ENCODE measurements at regions not wholly inside any gene's neighbourhood (a gene's known extent, or its start where the extent isn't known, plus 50 kb on each side); places are given as distances from the start of the nearest gene placed in this dataset.

GRCh38 chr3:135514060-135514448 lies 451.5 kb upstream of the PPP2R3A start:
- Histone ChIP-seq H3K36me3 (ENCODE audit: insufficient read depth, low read length) (no peaks in the 10 kb centered on the region), H3K4me1 (ENCODE audit: insufficient read depth, low read length) (peaks cover 8% of the 10 kb centered on the region), H3K9ac (ENCODE audit: low read depth, low read length) (no peak overlapping the region), H3K9me3 (ENCODE audit: control insufficient read depth, insufficient read depth, low read length) (no peaks in the 10 kb centered on the region)

- Histone ChIP-seq H3K4me1 (ENCODE audit: insufficient read depth, low read length) (peaks cover 8% of the 10 kb centered on the region), H3K36me3 (ENCODE audit: insufficient read depth, low read length) (no peaks in the 10 kb centered on the region), H3K9me3 (ENCODE audit: control insufficient read depth, insufficient read depth, low read length) (no peaks in the 10 kb centered on the region), H3K9ac (ENCODE audit: low read depth, low read length) (no peak overlapping the region)
Measured at GRCh38 chr3:135516143-135516542, 449.4 kb upstream of the PPP2R3A start.

- H3K4me1 ChIP-seq (ENCODE audit: insufficient read depth, low read length): no peaks in the 10 kb centered on the region
- H3K9me3 ChIP-seq (ENCODE audit: control insufficient read depth, insufficient read depth, low read length): no peaks in the 10 kb centered on the region
- no peak overlapping the region for H3K9ac ChIP-seq (ENCODE audit: low read depth, low read length)
- H3K36me3 ChIP-seq (ENCODE audit: insufficient read depth, low read length): no peaks in the 10 kb centered on the region
Measured at GRCh38 chr3:135528413-135529015, 437.0 kb upstream of the PPP2R3A start.

GRCh38 chr3:135532021-135532420 lies 433.5 kb upstream of the PPP2R3A start:
- Histone ChIP-seq H3K9me3 (ENCODE audit: control insufficient read depth, insufficient read depth, low read length) (no peaks in the 10 kb centered on the region), H3K4me1 (ENCODE audit: insufficient read depth, low read length) (no peaks in the 10 kb centered on the region), H3K36me3 (ENCODE audit: insufficient read depth, low read length) (no peaks in the 10 kb centered on the region), H3K9ac (ENCODE audit: low read depth, low read length) (no peak overlapping the region)

GRCh38 chr3:135538123-135538522 lies 427.4 kb upstream of the PPP2R3A start:
- no peaks in the 10 kb centered on the region for H3K4me1 ChIP-seq (ENCODE audit: insufficient read depth, low read length)
- no peaks in the 10 kb centered on the region for H3K36me3 ChIP-seq (ENCODE audit: insufficient read depth, low read length)
- H3K9me3 ChIP-seq (ENCODE audit: control insufficient read depth, insufficient read depth, low read length): no peaks in the 10 kb centered on the region
- H3K9ac ChIP-seq (ENCODE audit: low read depth, low read length): no peak overlapping the region

GRCh38 chr3:135539351-135539750 lies 426.2 kb upstream of the PPP2R3A start:
- no peak overlapping the region for H3K9ac ChIP-seq (ENCODE audit: low read depth, low read length)
- no peaks in the 10 kb centered on the region for H3K4me1 ChIP-seq (ENCODE audit: insufficient read depth, low read length)
- H3K36me3 ChIP-seq (ENCODE audit: insufficient read depth, low read length): no peaks in the 10 kb centered on the region
- H3K9me3 ChIP-seq (ENCODE audit: control insufficient read depth, insufficient read depth, low read length): no peaks in the 10 kb centered on the region

GRCh38 chr3:135539854-135540253 lies 425.7 kb upstream of the PPP2R3A start:
- Histone ChIP-seq H3K36me3 (ENCODE audit: insufficient read depth, low read length) (no peaks in the 10 kb centered on the region), H3K9ac (ENCODE audit: low read depth, low read length) (no peak overlapping the region), H3K4me1 (ENCODE audit: insufficient read depth, low read length) (no peaks in the 10 kb centered on the region), H3K9me3 (ENCODE audit: control insufficient read depth, insufficient read depth, low read length) (no peaks in the 10 kb centered on the region)

GRCh38 chr3:135549928-135550494 lies 415.5 kb upstream of the PPP2R3A start:
- H3K9me3 ChIP-seq (ENCODE audit: control insufficient read depth, insufficient read depth, low read length): no peaks in the 10 kb centered on the region
- no peak overlapping the region for H3K9ac ChIP-seq (ENCODE audit: low read depth, low read length)
- H3K36me3 ChIP-seq (ENCODE audit: insufficient read depth, low read length): no peaks in the 10 kb centered on the region
- no peaks in the 10 kb centered on the region for H3K4me1 ChIP-seq (ENCODE audit: insufficient read depth, low read length)

GRCh38 chr3:135556174-135556573 lies 409.4 kb upstream of the PPP2R3A start:
- no peaks in the 10 kb centered on the region for H3K9me3 ChIP-seq (ENCODE audit: control insufficient read depth, insufficient read depth, low read length)
- H3K36me3 ChIP-seq (ENCODE audit: insufficient read depth, low read length): no peaks in the 10 kb centered on the region
- H3K4me1 ChIP-seq (ENCODE audit: insufficient read depth, low read length): no peaks in the 10 kb centered on the region
- H3K9ac ChIP-seq (ENCODE audit: low read depth, low read length): no peak overlapping the region

GRCh38 chr3:135558150-135558783 lies 407.3 kb upstream of the PPP2R3A start:
- H3K9me3 ChIP-seq (ENCODE audit: control insufficient read depth, insufficient read depth, low read length): no peaks in the 10 kb centered on the region
- no peaks in the 10 kb centered on the region for H3K36me3 ChIP-seq (ENCODE audit: insufficient read depth, low read length)
- H3K4me1 ChIP-seq (ENCODE audit: insufficient read depth, low read length): no peaks in the 10 kb centered on the region
- no peak overlapping the region for H3K9ac ChIP-seq (ENCODE audit: low read depth, low read length)

GRCh38 chr3:135558906-135559305 lies 406.6 kb upstream of the PPP2R3A start:
- H3K9me3 ChIP-seq (ENCODE audit: control insufficient read depth, insufficient read depth, low read length): no peaks in the 10 kb centered on the region
- H3K4me1 ChIP-seq (ENCODE audit: insufficient read depth, low read length): no peaks in the 10 kb centered on the region
- no peak overlapping the region for H3K9ac ChIP-seq (ENCODE audit: low read depth, low read length)
- no peaks in the 10 kb centered on the region for H3K36me3 ChIP-seq (ENCODE audit: insufficient read depth, low read length)

- Histone ChIP-seq H3K9me3 (ENCODE audit: control insufficient read depth, insufficient read depth, low read length) (no peaks in the 10 kb centered on the region), H3K4me1 (ENCODE audit: insufficient read depth, low read length) (no peaks in the 10 kb centered on the region), H3K36me3 (ENCODE audit: insufficient read depth, low read length) (no peaks in the 10 kb centered on the region), H3K9ac (ENCODE audit: low read depth, low read length) (no peak overlapping the region)
Measured at GRCh38 chr3:135559802-135560201, 405.7 kb upstream of the PPP2R3A start.

GRCh38 chr3:135560847-135561246 lies 404.7 kb upstream of the PPP2R3A start:
- Histone ChIP-seq H3K36me3 (ENCODE audit: insufficient read depth, low read length) (no peaks in the 10 kb centered on the region), H3K9me3 (ENCODE audit: control insufficient read depth, insufficient read depth, low read length) (no peaks in the 10 kb centered on the region), H3K9ac (ENCODE audit: low read depth, low read length) (no peak overlapping the region), H3K4me1 (ENCODE audit: insufficient read depth, low read length) (no peaks in the 10 kb centered on the region)

- Histone ChIP-seq H3K9me3 (ENCODE audit: control insufficient read depth, insufficient read depth, low read length) (no peaks in the 10 kb centered on the region), H3K4me1 (ENCODE audit: insufficient read depth, low read length) (no peaks in the 10 kb centered on the region), H3K36me3 (ENCODE audit: insufficient read depth, low read length) (no peaks in the 10 kb centered on the region), H3K9ac (ENCODE audit: low read depth, low read length) (no peak overlapping the region)
Measured at GRCh38 chr3:135564696-135565095, 400.8 kb upstream of the PPP2R3A start.

- Histone ChIP-seq H3K36me3 (ENCODE audit: insufficient read depth, low read length) (no peaks in the 10 kb centered on the region), H3K9me3 (ENCODE audit: control insufficient read depth, insufficient read depth, low read length) (no peaks in the 10 kb centered on the region), H3K9ac (ENCODE audit: low read depth, low read length) (no peak overlapping the region), H3K4me1 (ENCODE audit: insufficient read depth, low read length) (no peaks in the 10 kb centered on the region)
Measured at GRCh38 chr3:135565546-135565945, 400.0 kb upstream of the PPP2R3A start.
